ENCODE measurements at regions not wholly inside any gene's neighbourhood (a gene's known extent, or its start where the extent isn't known, plus 50 kb on each side); places are given as distances from the start of the nearest gene placed in this dataset.

GRCh38 chr13:63128716-63129115, 1713.1 kb upstream of the PCDH20 start:
- H3K9ac ChIP-seq = no peak overlapping the region
- no peak overlapping the region for H3K4me2 ChIP-seq (ENCODE audit: low read length)
- TF ChIP-seq CTCF (IDR thresholded peaks at IDR 0.05) = no peak
- H2AFZ ChIP-seq = no peak overlapping the region
- H3K36me3 ChIP-seq (ENCODE audit: control insufficient read depth, insufficient read depth, low read length) = no peaks in the 10 kb centered on the region
- H3K9me3 ChIP-seq (ENCODE audit: control insufficient read depth, low read length) = no peaks in the 10 kb centered on the region
- no peak overlapping the region for H3K4me3 ChIP-seq (ENCODE audit: low read depth, low read length)
- no peaks in the 10 kb centered on the region for H3K27me3 ChIP-seq (ENCODE audit: control insufficient read depth, insufficient read depth, low read length)
- no peaks in the 10 kb centered on the region for H3K4me1 ChIP-seq
- no peaks in the 10 kb centered on the region for H3K79me2 ChIP-seq
- H3K27ac ChIP-seq = no peak overlapping the region

GRCh38 chr13:63124863-63125262, 1709.2 kb upstream of the PCDH20 start:
- H3K27me3 ChIP-seq (ENCODE audit: control insufficient read depth, insufficient read depth, low read length) = no peaks in the 10 kb centered on the region
- H3K4me3 ChIP-seq (ENCODE audit: low read depth, low read length) = no peak overlapping the region
- H2AFZ ChIP-seq = no peak overlapping the region
- H3K79me2 ChIP-seq = no peaks in the 10 kb centered on the region
- no peak overlapping the region for H3K27ac ChIP-seq
- no peaks in the 10 kb centered on the region for H3K9me3 ChIP-seq (ENCODE audit: control insufficient read depth, low read length)
- no peaks in the 10 kb centered on the region for H3K4me1 ChIP-seq
- H3K9ac ChIP-seq = no peak overlapping the region
- H3K4me2 ChIP-seq (ENCODE audit: low read length) = no peak overlapping the region
- no peak for TF ChIP-seq CTCF (IDR thresholded peaks at IDR 0.05)
- no peaks in the 10 kb centered on the region for H3K36me3 ChIP-seq (ENCODE audit: control insufficient read depth, insufficient read depth, low read length)

GRCh38 chr13:63120883-63121282, 1705.2 kb upstream of the PCDH20 start:
- Histone ChIP-seq H3K4me1 (no peaks in the 10 kb centered on the region), H3K27me3 (ENCODE audit: control insufficient read depth, insufficient read depth, low read length) (no peaks in the 10 kb centered on the region), H3K36me3 (ENCODE audit: control insufficient read depth, insufficient read depth, low read length) (no peaks in the 10 kb centered on the region), H3K4me2 (ENCODE audit: low read length) (no peak overlapping the region), H3K9me3 (ENCODE audit: control insufficient read depth, low read length) (no peaks in the 10 kb centered on the region), H2AFZ (no peak overlapping the region), H3K27ac (no peak overlapping the region), H3K79me2 (no peaks in the 10 kb centered on the region), H3K9ac (no peak overlapping the region), H3K4me3 (ENCODE audit: low read depth, low read length) (no peak overlapping the region)
- TF ChIP-seq CTCF (IDR thresholded peaks at IDR 0.05) = no peak

GRCh38 chr13:63117710-63118109, 1702.1 kb upstream of the PCDH20 start:
- no peak for TF ChIP-seq CTCF (IDR thresholded peaks at IDR 0.05)
- H3K4me3 ChIP-seq (ENCODE audit: low read depth, low read length) = no peak overlapping the region
- no peak overlapping the region for H3K4me2 ChIP-seq (ENCODE audit: low read length)
- H2AFZ ChIP-seq = no peak overlapping the region
- H3K9ac ChIP-seq = no peak overlapping the region
- no peaks in the 10 kb centered on the region for H3K4me1 ChIP-seq
- no peaks in the 10 kb centered on the region for H3K9me3 ChIP-seq (ENCODE audit: control insufficient read depth, low read length)
- H3K36me3 ChIP-seq (ENCODE audit: control insufficient read depth, insufficient read depth, low read length) = no peaks in the 10 kb centered on the region
- H3K27me3 ChIP-seq (ENCODE audit: control insufficient read depth, insufficient read depth, low read length) = no peaks in the 10 kb centered on the region
- no peak overlapping the region for H3K27ac ChIP-seq
- no peaks in the 10 kb centered on the region for H3K79me2 ChIP-seq

GRCh38 chr13:63112799-63113395, 1697.2 kb upstream of the PCDH20 start:
- Histone ChIP-seq H3K4me1 (no peaks in the 10 kb centered on the region), H2AFZ (no peak overlapping the region), H3K36me3 (ENCODE audit: control insufficient read depth, insufficient read depth, low read length) (no peaks in the 10 kb centered on the region), H3K27ac (no peak overlapping the region), H3K79me2 (no peaks in the 10 kb centered on the region), H3K4me3 (ENCODE audit: low read depth, low read length) (no peak overlapping the region), H3K9me3 (ENCODE audit: control insufficient read depth, low read length) (no peaks in the 10 kb centered on the region), H3K9ac (no peak overlapping the region), H3K4me2 (ENCODE audit: low read length) (no peak overlapping the region), H3K27me3 (ENCODE audit: control insufficient read depth, insufficient read depth, low read length) (no peaks in the 10 kb centered on the region)
- no peak for TF ChIP-seq CTCF (IDR thresholded peaks at IDR 0.05)

All from parathyroid adenoma (tissue), 2 donors.